Fibroblast of lung (primary cell): ENCODE measurements at regions not wholly inside any gene's neighbourhood (a gene's known extent, or its start where the extent isn't known, plus 50 kb on each side); places are given as distances from the start of the nearest gene placed in this dataset.

Experiments used
- DNase-seq, 2 donors: peaks; one replicate each; pipeline versions ENCODE4 v3.0.0 to v3.0.0-alpha.2; 2010; ENCODE audit warnings: low read depth in 2 of 2
- H2AFZ ChIP-seq: 2 replicates; pipeline ENCODE4 v1.5.1; 2012; ENCODE audit warnings: low read length, control low read depth, inconsistent platforms
- H3K27ac ChIP-seq: 2 replicates; pipeline ENCODE4 v1.5.1; 2011; ENCODE audit warnings: low read length, control low read depth; ENCODE audit not compliant: insufficient read depth
- H3K27me3 ChIP-seq: 2 replicates; pipeline ENCODE4 v1.5.1; 2011; ENCODE audit warnings: mild to moderate bottlenecking, low read length; ENCODE audit not compliant: control insufficient read depth, insufficient read depth
- H3K36me3 ChIP-seq: 2 replicates; pipeline ENCODE4 v1.5.1; 2011; ENCODE audit warnings: low read length; ENCODE audit not compliant: control insufficient read depth, insufficient read depth
- H3K4me1 ChIP-seq: 2 replicates; pipeline ENCODE4 v1.5.1; 2011; ENCODE audit warnings: low read length; ENCODE audit not compliant: control insufficient read depth, insufficient read depth; ENCODE audit errors: extremely low read depth
- H3K4me2 ChIP-seq: 2 replicates; pipeline ENCODE4 v1.5.1; 2011; ENCODE audit warnings: low read length, control low read depth; ENCODE audit not compliant: insufficient read depth; ENCODE audit errors: extremely low read depth
- H3K4me3 ChIP-seq, 4 experiments: fragments of 200-600 bp in 1 of 4; sonication (generic) in 1 of 4; replicated peaks in 1 of 4; 2 replicates each; pipeline ENCODE4 v1.5.1; 2011 to 2016; ENCODE audit warnings: low read length in 4 of 4, low read depth in 3 of 4, mild to moderate bottlenecking in 3 of 4, control low read depth in 2 of 4, inconsistent platforms in 1 of 4, mixed read lengths in 1 of 4; ENCODE audit not compliant: insufficient read depth in 1 of 4; ENCODE audit errors: control extremely low read depth in 1 of 4
- H3K79me2 ChIP-seq: 2 replicates; pipeline ENCODE4 v1.5.1; 2012; ENCODE audit warnings: mild to moderate bottlenecking, low read length, inconsistent platforms; ENCODE audit not compliant: control insufficient read depth, insufficient read depth
- H3K9ac ChIP-seq: 2 replicates; pipeline ENCODE4 v1.5.1; 2011; ENCODE audit warnings: mild to moderate bottlenecking, low read length, control low read depth; ENCODE audit not compliant: insufficient read depth
- H3K9me3 ChIP-seq: 2 replicates; pipeline ENCODE4 v1.5.1; 2012; ENCODE audit warnings: low read depth, low read length; ENCODE audit not compliant: control insufficient read depth, insufficient read depth
- H4K20me1 ChIP-seq: 2 replicates; pipeline ENCODE4 v1.5.1; 2011; ENCODE audit warnings: low read length; ENCODE audit not compliant: control insufficient read depth, insufficient read depth; ENCODE audit errors: extremely low read depth
- EZH2 ChIP-seq: IDR thresholded peaks from 2 replicates; pipeline ENCODE4 v1.5.1; 2012; ENCODE audit warnings: low read length, control low read depth, mild to moderate bottlenecking; ENCODE audit errors: missing control alignments
- TF ChIP-seq, protein P1 (sequence below), 2 donors: IDR thresholded peaks in 1 of 2; conservative IDR thresholded peaks in 1 of 2; 1 replicate in 1 of 2; 2 replicates in 1 of 2; pipeline ENCODE4 v1.5.1; 2011 to 2012; ENCODE audit warnings: low read length in 2 of 2, control low read depth in 1 of 2, inconsistent platforms in 1 of 2, low read depth in 1 of 2, mild to moderate bottlenecking in 1 of 2

DNA sequence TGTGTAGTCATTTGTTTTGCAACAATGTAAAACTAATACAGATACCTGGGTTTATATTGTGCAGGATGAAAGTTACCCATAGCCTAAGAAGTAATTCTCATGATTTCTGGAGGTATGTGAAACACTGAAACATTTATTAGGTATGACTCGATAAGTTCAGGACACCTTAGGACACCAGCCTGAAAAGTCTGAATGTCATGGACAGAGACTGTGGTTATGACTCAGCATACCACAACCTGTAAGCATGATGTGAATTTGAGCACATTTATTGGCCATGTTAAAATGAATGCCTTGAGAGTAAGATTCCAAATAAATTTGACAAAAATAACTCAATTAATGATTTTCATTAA is 1471.7 kb upstream of the B3GALT2 start:
- no peaks in the 10 kb centered on the region for H3K27me3 ChIP-seq
- H3K79me2 ChIP-seq = no peaks in the 10 kb centered on the region
- H3K4me2 ChIP-seq = no peak overlapping the region
- no peak overlapping the region for H2AFZ ChIP-seq
- H3K9ac ChIP-seq = no peak overlapping the region
- TF ChIP-seq, protein P1, sequence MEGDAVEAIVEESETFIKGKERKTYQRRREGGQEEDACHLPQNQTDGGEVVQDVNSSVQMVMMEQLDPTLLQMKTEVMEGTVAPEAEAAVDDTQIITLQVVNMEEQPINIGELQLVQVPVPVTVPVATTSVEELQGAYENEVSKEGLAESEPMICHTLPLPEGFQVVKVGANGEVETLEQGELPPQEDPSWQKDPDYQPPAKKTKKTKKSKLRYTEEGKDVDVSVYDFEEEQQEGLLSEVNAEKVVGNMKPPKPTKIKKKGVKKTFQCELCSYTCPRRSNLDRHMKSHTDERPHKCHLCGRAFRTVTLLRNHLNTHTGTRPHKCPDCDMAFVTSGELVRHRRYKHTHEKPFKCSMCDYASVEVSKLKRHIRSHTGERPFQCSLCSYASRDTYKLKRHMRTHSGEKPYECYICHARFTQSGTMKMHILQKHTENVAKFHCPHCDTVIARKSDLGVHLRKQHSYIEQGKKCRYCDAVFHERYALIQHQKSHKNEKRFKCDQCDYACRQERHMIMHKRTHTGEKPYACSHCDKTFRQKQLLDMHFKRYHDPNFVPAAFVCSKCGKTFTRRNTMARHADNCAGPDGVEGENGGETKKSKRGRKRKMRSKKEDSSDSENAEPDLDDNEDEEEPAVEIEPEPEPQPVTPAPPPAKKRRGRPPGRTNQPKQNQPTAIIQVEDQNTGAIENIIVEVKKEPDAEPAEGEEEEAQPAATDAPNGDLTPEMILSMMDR (conservative IDR thresholded peaks at IDR 0.05 in 1 of 2, IDR thresholded peaks at IDR 0.05 in 1 of 2; ENCODE audit: low read depth in 1 of 2, low read length in 2 of 2) = no peak
- TF ChIP-seq EZH2 = no peak
- peak; percentile 51 to 87 for DNase-seq
- H3K27ac ChIP-seq = no peak overlapping the region
- H4K20me1 ChIP-seq = no peaks in the 10 kb centered on the region
- no peaks in the 10 kb centered on the region for H3K4me1 ChIP-seq
- no peak overlapping the region for H3K4me3 ChIP-seq
- H3K9me3 ChIP-seq = no peaks in the 10 kb centered on the region
- H3K36me3 ChIP-seq = no peaks in the 10 kb centered on the region

DNA sequence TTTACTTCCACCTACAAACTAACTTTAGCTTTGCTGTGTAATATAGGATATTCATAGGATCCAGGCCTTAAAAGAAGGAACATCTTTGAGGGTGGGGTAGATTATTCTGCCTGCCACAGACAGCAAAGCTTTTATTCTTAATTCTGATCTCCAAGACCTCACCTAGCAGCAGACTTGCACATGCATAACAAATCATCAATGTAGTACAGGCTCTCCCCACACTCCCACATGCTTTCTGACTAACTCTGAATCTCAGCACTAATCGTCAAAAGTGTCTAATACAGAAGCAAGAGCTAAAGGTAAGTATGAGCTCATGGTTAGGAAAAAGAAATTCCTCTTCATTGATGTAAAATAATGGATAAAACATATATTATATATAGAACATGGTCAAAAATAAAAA is 1468.5 kb upstream of the B3GALT2 start:
- Histone ChIP-seq H3K4me1 (no peaks in the 10 kb centered on the region), H3K27me3 (no peaks in the 10 kb centered on the region), H3K4me3 (no peak overlapping the region), H3K4me2 (no peak overlapping the region), H3K9me3 (no peaks in the 10 kb centered on the region), H3K9ac (no peak overlapping the region), H3K36me3 (no peaks in the 10 kb centered on the region), H3K79me2 (no peaks in the 10 kb centered on the region), H2AFZ (no peak overlapping the region), H3K27ac (no peak overlapping the region), H4K20me1 (no peaks in the 10 kb centered on the region)
- TF ChIP-seq, protein P1 (conservative IDR thresholded peaks at IDR 0.05 in 1 of 2, IDR thresholded peaks at IDR 0.05 in 1 of 2; ENCODE audit: low read depth in 1 of 2, low read length in 2 of 2) = no peak
- TF ChIP-seq EZH2 = no peak
- no peak for DNase-seq

DNA sequence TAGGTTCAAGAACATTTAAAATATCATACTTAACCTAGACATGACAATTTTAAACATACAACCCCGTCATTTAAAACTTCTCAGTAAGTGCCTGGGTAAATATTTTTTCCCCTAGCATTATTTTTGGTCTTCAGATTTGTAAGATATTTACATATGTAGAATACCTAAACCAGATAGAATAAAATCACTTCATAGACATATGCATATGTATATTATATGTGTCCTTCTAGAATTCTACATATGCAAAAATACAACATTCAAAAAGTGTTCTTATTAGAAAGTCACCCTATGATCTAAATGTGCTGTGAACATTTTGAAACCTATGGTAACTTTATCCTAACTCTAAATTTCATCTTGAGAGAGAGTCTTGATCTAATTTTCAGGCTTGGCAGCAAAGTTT is 1467.0 kb upstream of the B3GALT2 start:
- no peak overlapping the region for H3K4me2 ChIP-seq
- DNase-seq = no peak
- no peaks in the 10 kb centered on the region for H4K20me1 ChIP-seq
- no peak overlapping the region for H3K4me3 ChIP-seq
- TF ChIP-seq, protein P1 (conservative IDR thresholded peaks at IDR 0.05 in 1 of 2, IDR thresholded peaks at IDR 0.05 in 1 of 2; ENCODE audit: low read depth in 1 of 2, low read length in 2 of 2) = no peak
- no peak for TF ChIP-seq EZH2
- no peaks in the 10 kb centered on the region for H3K4me1 ChIP-seq
- no peaks in the 10 kb centered on the region for H3K79me2 ChIP-seq
- no peaks in the 10 kb centered on the region for H3K9me3 ChIP-seq
- H3K27ac ChIP-seq = no peak overlapping the region
- H2AFZ ChIP-seq = no peak overlapping the region
- no peaks in the 10 kb centered on the region for H3K27me3 ChIP-seq
- no peaks in the 10 kb centered on the region for H3K36me3 ChIP-seq
- no peak overlapping the region for H3K9ac ChIP-seq
